DND-41 (cell line): ENCODE measurements at regions not wholly inside any gene's neighbourhood (a gene's known extent, or its start where the extent isn't known, plus 50 kb on each side); places are given as distances from the start of the nearest gene placed in this dataset.

Experiments
- EZH2 ChIP-seq: IDR thresholded peaks from 3 replicates; pipeline ENCODE4 v1.6.1; 2012; ENCODE audit warnings: borderline replicate concordance, low read depth, mild to moderate bottlenecking, moderate library complexity, low read length, inconsistent platforms; ENCODE audit not compliant: severe bottlenecking
- TF ChIP-seq, protein P1 (sequence below): IDR thresholded peaks from 2 replicates; pipeline ENCODE4 v1.5.1; 2012; ENCODE audit warnings: borderline replicate concordance, low read length, moderate library complexity, mild to moderate bottlenecking; ENCODE audit not compliant: poor library complexity, severe bottlenecking; ENCODE audit errors: extremely low read depth

GRCh38 chr15:62475591-62475990 is 310.5 kb upstream of the C2CD4B start:
- TF ChIP-seq, protein P1, sequence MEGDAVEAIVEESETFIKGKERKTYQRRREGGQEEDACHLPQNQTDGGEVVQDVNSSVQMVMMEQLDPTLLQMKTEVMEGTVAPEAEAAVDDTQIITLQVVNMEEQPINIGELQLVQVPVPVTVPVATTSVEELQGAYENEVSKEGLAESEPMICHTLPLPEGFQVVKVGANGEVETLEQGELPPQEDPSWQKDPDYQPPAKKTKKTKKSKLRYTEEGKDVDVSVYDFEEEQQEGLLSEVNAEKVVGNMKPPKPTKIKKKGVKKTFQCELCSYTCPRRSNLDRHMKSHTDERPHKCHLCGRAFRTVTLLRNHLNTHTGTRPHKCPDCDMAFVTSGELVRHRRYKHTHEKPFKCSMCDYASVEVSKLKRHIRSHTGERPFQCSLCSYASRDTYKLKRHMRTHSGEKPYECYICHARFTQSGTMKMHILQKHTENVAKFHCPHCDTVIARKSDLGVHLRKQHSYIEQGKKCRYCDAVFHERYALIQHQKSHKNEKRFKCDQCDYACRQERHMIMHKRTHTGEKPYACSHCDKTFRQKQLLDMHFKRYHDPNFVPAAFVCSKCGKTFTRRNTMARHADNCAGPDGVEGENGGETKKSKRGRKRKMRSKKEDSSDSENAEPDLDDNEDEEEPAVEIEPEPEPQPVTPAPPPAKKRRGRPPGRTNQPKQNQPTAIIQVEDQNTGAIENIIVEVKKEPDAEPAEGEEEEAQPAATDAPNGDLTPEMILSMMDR = no peak
- no peak for TF ChIP-seq EZH2
